H9 (cell line): ENCODE measurements at regions not wholly inside any gene's neighbourhood (a gene's known extent, or its start where the extent isn't known, plus 50 kb on each side); places are given as distances from the start of the nearest gene placed in this dataset.

Experiments used
- DNase-seq: peaks from one replicate; pipeline ENCODE4 v3.0.0-alpha.2; 2017
- H2AFZ ChIP-seq: one replicate; pipeline ENCODE4 v1.6.1; 2013; ENCODE audit warnings: mild to moderate bottlenecking, low read length, control low read depth, moderate library complexity
- H2AK5ac ChIP-seq: 2 replicates; pipeline ENCODE4 v1.6.1; 2013; ENCODE audit warnings: low read length, control low read depth, mixed read lengths; ENCODE audit not compliant: insufficient read length
- H2BK120ac ChIP-seq: one replicate; pipeline ENCODE4 v1.6.1; 2013; ENCODE audit warnings: low read depth, mild to moderate bottlenecking, low read length, control low read depth, inconsistent platforms; ENCODE audit not compliant: poor library complexity, severe bottlenecking
- H2BK12ac ChIP-seq: 2 replicates; pipeline ENCODE4 v1.6.1; 2013; ENCODE audit warnings: low read length, control low read depth, mixed read lengths, low read depth; ENCODE audit not compliant: insufficient read length
- H2BK15ac ChIP-seq: 2 replicates; pipeline ENCODE4 v1.6.1; 2013; ENCODE audit warnings: low read depth, low read length, control low read depth
- H2BK20ac ChIP-seq: one replicate; pipeline ENCODE4 v1.6.1; 2013; ENCODE audit warnings: low read depth, mild to moderate bottlenecking, low read length, control low read depth, inconsistent platforms; ENCODE audit not compliant: poor library complexity, severe bottlenecking
- H2BK5ac ChIP-seq: 2 replicates; pipeline ENCODE4 v1.6.1; 2013; ENCODE audit warnings: low read length, control low read depth, mixed read lengths; ENCODE audit not compliant: insufficient read length
- H3K14ac ChIP-seq: 2 replicates; pipeline ENCODE4 v1.6.1; 2013; ENCODE audit warnings: low read length, control low read depth; ENCODE audit not compliant: insufficient read depth
- H3K18ac ChIP-seq: 2 replicates; pipeline ENCODE4 v1.6.1; 2013; ENCODE audit warnings: low read depth, mild to moderate bottlenecking, mixed read lengths, low read length, control low read depth; ENCODE audit not compliant: insufficient read length
- H3K23ac ChIP-seq: 2 replicates; pipeline ENCODE4 v1.6.1; 2013; ENCODE audit warnings: low read length, control low read depth, mixed read lengths, low read depth; ENCODE audit not compliant: insufficient read length
- H3K23me2 ChIP-seq: 2 replicates; pipeline ENCODE4 v1.6.1; 2013; ENCODE audit warnings: low read depth, mild to moderate bottlenecking, mixed read lengths, low read length, control low read depth; ENCODE audit not compliant: insufficient read length, poor library complexity, severe bottlenecking
- H3K27ac ChIP-seq: 2 replicates; pipeline ENCODE4 v1.5.1; 2013; ENCODE audit warnings: low read length, control low read depth, mixed read lengths, low read depth; ENCODE audit not compliant: insufficient read length
- H3K27me3 ChIP-seq: 2 replicates; pipeline ENCODE4 v1.6.1; 2013; ENCODE audit warnings: low read length, control low read depth, inconsistent platforms; ENCODE audit not compliant: insufficient read depth
- H3K4ac ChIP-seq: 2 replicates; pipeline ENCODE4 v1.6.1; 2013; ENCODE audit warnings: low read depth, mild to moderate bottlenecking, control low read depth, inconsistent platforms, low read length, moderate library complexity
- H3K4me1 ChIP-seq: 2 replicates; pipeline ENCODE4 v1.6.1; 2013; ENCODE audit warnings: low read length, control low read depth, inconsistent platforms; ENCODE audit not compliant: insufficient read depth
- H3K4me2 ChIP-seq: 2 replicates; pipeline ENCODE4 v1.6.1; 2013; ENCODE audit warnings: low read length, control low read depth, mixed read lengths; ENCODE audit not compliant: insufficient read length, insufficient read depth
- H3K56ac ChIP-seq: 2 replicates; pipeline ENCODE4 v1.6.1; 2013; ENCODE audit warnings: low read depth, mild to moderate bottlenecking, mixed read lengths, low read length, control low read depth; ENCODE audit not compliant: insufficient read length
- H3K79me1 ChIP-seq: 2 replicates; pipeline ENCODE4 v1.6.1; 2013; ENCODE audit warnings: low read depth, mild to moderate bottlenecking, moderate library complexity, low read length, control low read depth, inconsistent platforms; ENCODE audit not compliant: insufficient read depth, poor library complexity, severe bottlenecking
- H3K79me2 ChIP-seq: 2 replicates; pipeline ENCODE4 v1.6.1; 2013; ENCODE audit warnings: low read length, control low read depth, inconsistent platforms; ENCODE audit not compliant: insufficient read depth
- H3K9ac ChIP-seq: 2 replicates; pipeline ENCODE4 v1.6.1; 2013; ENCODE audit warnings: low read length, control low read depth, mixed read lengths; ENCODE audit not compliant: insufficient read length; ENCODE audit errors: extremely low read depth
- H3K9me3 ChIP-seq: one replicate; pipeline ENCODE4 v1.6.1; 2013; ENCODE audit warnings: low read depth, low read length, inconsistent platforms; ENCODE audit not compliant: control insufficient read depth
- H3T11ph ChIP-seq: one replicate; pipeline ENCODE4 v1.6.1; 2013; ENCODE audit warnings: mild to moderate bottlenecking, low read length, control low read depth, inconsistent platforms
- H4K20me1 ChIP-seq: one replicate; pipeline ENCODE4 v1.6.1; 2013; ENCODE audit not compliant: control insufficient read depth, insufficient read length, insufficient read depth
- H4K5ac ChIP-seq: 2 replicates; pipeline ENCODE4 v1.6.1; 2013; ENCODE audit warnings: low read depth, mild to moderate bottlenecking, mixed read lengths, low read length, control low read depth; ENCODE audit not compliant: insufficient read length
- H4K8ac ChIP-seq: replicated peaks from 2 replicates; pipeline ENCODE4 v1.6.1; 2013; ENCODE audit warnings: low read length, control low read depth, mixed read lengths, low read depth; ENCODE audit not compliant: insufficient read length
- H4K91ac ChIP-seq: 2 replicates; pipeline ENCODE4 v1.6.1; 2013; ENCODE audit warnings: low read depth, mild to moderate bottlenecking, moderate library complexity, mixed read lengths, low read length, control low read depth; ENCODE audit not compliant: insufficient read length
- H3K27ac Mint-ChIP-seq, 3 experiments: 2 replicates in 2 of 3; 3 replicates in 1 of 3; pipeline ENCODE4 v1.8.0; 2020 to 2021; ENCODE audit warnings: mixed read lengths in 3 of 3, mild to moderate bottlenecking in 1 of 3, moderate library complexity in 1 of 3
- H3K27me3 Mint-ChIP-seq: 2 replicates; pipeline ENCODE4 v1.8.0; 2021; ENCODE audit warnings: low read depth, mild to moderate bottlenecking, moderate library complexity, mixed read lengths
- H3K36me3 Mint-ChIP-seq, 3 experiments: 2 replicates in 2 of 3; 3 replicates in 1 of 3; pipeline ENCODE4 v1.8.0; 2020 to 2021; ENCODE audit warnings: low read depth in 3 of 3, mixed read lengths in 3 of 3; ENCODE audit not compliant: insufficient read depth in 1 of 3
- H3K4me1 Mint-ChIP-seq, 2 experiments: 2 replicates each; pipeline ENCODE4 v1.8.0; 2020; ENCODE audit warnings: mixed read lengths in 2 of 2
- H3K4me3 Mint-ChIP-seq, 2 experiments: 2 replicates in 1 of 2; 3 replicates in 1 of 2; pipeline ENCODE4 v1.8.0; 2020 to 2021; ENCODE audit warnings: mild to moderate bottlenecking in 2 of 2, mixed read lengths in 2 of 2, moderate library complexity in 1 of 2
- H3K9me3 Mint-ChIP-seq, 2 experiments: 2 replicates in 1 of 2; 3 replicates in 1 of 2; pipeline ENCODE4 v1.8.0; 2020; ENCODE audit warnings: mild to moderate bottlenecking in 2 of 2, mixed read lengths in 2 of 2, moderate library complexity in 1 of 2
- CTCF ChIP-seq: fragments of 200-600 bp; sonication (generic); conservative IDR thresholded peaks from 3 replicates; pipeline ENCODE4 v1.8.0; 2021; ENCODE audit warnings: antibody characterized with exemption, mild to moderate bottlenecking
- WGBS: extraction: QIAGEN DNeasy Blood & Tissue Kit; methylation state at CpG from one replicate; pipeline ENCODE4 v1.1.7; 2013; ENCODE audit warnings: missing lambda C conversion rate, low lambda C conversion rate, mixed read lengths; ENCODE audit not compliant: insufficient read length; ENCODE audit errors: extremely low coverage; 5-methylcytosine and 5-hydroxymethylcytosine counted together

GRCh38 chr15:100808691-100809090, 70.9 kb upstream of the ALDH1A3 start:
- H3K27me3 ChIP-seq = no peaks in the 10 kb centered on the region
- no peak overlapping the region for H3K27ac Mint-ChIP-seq
- no peak overlapping the region for H4K8ac ChIP-seq
- no peak overlapping the region for H3K4me2 ChIP-seq
- H3K36me3 Mint-ChIP-seq = no peaks in the 10 kb centered on the region; a peak in 1 of 7 replicates
- no peak overlapping the region for H2BK20ac ChIP-seq
- H2AK5ac ChIP-seq = no peak overlapping the region
- H4K91ac ChIP-seq = no peak overlapping the region
- DNase-seq = no peak
- H3K23ac ChIP-seq = no peak overlapping the region
- H3K18ac ChIP-seq = no peak overlapping the region
- no peaks in the 10 kb centered on the region for H3K9me3 ChIP-seq
- H3K4me1 Mint-ChIP-seq = peaks cover 4 to 5% of the 10 kb centered on the region in 2 experiments
- H3K9ac ChIP-seq = no peak overlapping the region
- H3K56ac ChIP-seq = no peak overlapping the region
- H2BK15ac ChIP-seq = no peak overlapping the region
- H2BK5ac ChIP-seq = no peak overlapping the region
- H3K4me1 ChIP-seq = no peaks in the 10 kb centered on the region
- H3K79me1 ChIP-seq = no peaks in the 10 kb centered on the region
- no peak overlapping the region for H3K14ac ChIP-seq
- H4K20me1 ChIP-seq = no peaks in the 10 kb centered on the region
- no peak overlapping the region for H2AFZ ChIP-seq
- no peak overlapping the region for H4K5ac ChIP-seq
- no peaks in the 10 kb centered on the region for H3K23me2 ChIP-seq
- TF ChIP-seq CTCF = no peak
- no peaks in the 10 kb centered on the region for H3K79me2 ChIP-seq
- no peak overlapping the region for H3K4me3 Mint-ChIP-seq
- no peak overlapping the region for H3K27ac ChIP-seq
- H3K27me3 Mint-ChIP-seq = no peaks in the 10 kb centered on the region; the same call in 1 of the 2 replicates
- H3T11ph ChIP-seq = no peak overlapping the region
- H2BK120ac ChIP-seq = no peak overlapping the region
- no peaks in the 10 kb centered on the region; a peak in 3 of 5 replicates for H3K9me3 Mint-ChIP-seq
- H3K4ac ChIP-seq = no peak overlapping the region
- WGBS = no CpG with 5 or more reads among the region's 3 CpGs
- H2BK12ac ChIP-seq = no peak overlapping the region
